AG04450 (cell line): ENCODE measurements at regions not wholly inside any gene's neighbourhood (a gene's known extent, or its start where the extent isn't known, plus 50 kb on each side); places are given as distances from the start of the nearest gene placed in this dataset.

Experiments used
- CTCF ChIA-PET: fragments of 300-600, 350-600 bp; formaldehyde crosslinking; extraction: SDS; loops from one replicate; lab custom pipeline; 2022; ENCODE audit warnings: antibody characterized with exemption, inconsistent platforms; lab: Charles Lee
- POLR2A ChIA-PET: fragments of 350-600 bp; formaldehyde crosslinking; extraction: SDS; loops from one replicate; lab custom pipeline; 2021; ENCODE audit warnings: antibody characterized with exemption, inconsistent platforms; lab: Yijun Ruan, JAX
- DNase-seq: peaks from one replicate; pipeline ENCODE4 v3.0.0-alpha.2; 2011; ENCODE audit warnings: low read depth, low spot score
- H3K27ac ChIP-seq: one replicate; pipeline ENCODE4 v1.5.1; 2012; ENCODE audit warnings: low read depth, low read length, control low read depth
- H3K27me3 ChIP-seq: one replicate; pipeline ENCODE4 v1.6.0; 2012; ENCODE audit warnings: low read length; ENCODE audit not compliant: control insufficient read depth, insufficient read depth
- H3K4me3 ChIP-seq: 2 replicates; pipeline ENCODE4 v1.5.1; 2011; ENCODE audit warnings: mild to moderate bottlenecking, low read depth, low read length, control low read depth
- H3K9me3 ChIP-seq: 2 replicates; pipeline ENCODE4 v1.5.1; 2012; ENCODE audit warnings: low read length; ENCODE audit not compliant: control insufficient read depth, insufficient read depth
- TF ChIP-seq, protein P1 (sequence below): IDR thresholded peaks from 2 replicates; pipeline ENCODE4 v1.5.1; 2011; ENCODE audit warnings: low read depth, low read length, control low read depth, inconsistent platforms

DNA sequence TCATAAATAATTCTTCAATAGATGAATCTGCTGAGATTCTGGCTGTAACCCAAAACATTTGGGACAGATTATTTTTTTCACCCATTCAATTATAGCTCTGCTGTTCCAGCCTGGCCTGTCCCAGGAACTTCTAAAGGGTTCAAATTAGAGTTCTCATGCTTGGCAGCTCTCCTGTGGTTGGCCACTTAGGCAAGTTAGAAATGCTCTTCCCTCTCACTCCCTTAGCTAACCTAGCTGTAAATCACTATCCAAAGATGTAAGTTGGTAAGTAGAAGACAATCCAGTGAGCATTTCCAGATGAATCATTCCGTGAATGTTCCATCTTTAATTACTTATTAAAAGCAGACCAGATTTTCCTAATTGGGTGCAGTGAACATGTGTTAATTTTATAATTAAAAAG lies 760.4 kb upstream of the TBX3 start:
- Histone ChIP-seq H3K27me3 (no peaks in the 10 kb centered on the region), H3K9me3 (no peaks in the 10 kb centered on the region), H3K4me3 (no peak overlapping the region), H3K27ac (no peak overlapping the region)
- TF ChIP-seq, protein P1, sequence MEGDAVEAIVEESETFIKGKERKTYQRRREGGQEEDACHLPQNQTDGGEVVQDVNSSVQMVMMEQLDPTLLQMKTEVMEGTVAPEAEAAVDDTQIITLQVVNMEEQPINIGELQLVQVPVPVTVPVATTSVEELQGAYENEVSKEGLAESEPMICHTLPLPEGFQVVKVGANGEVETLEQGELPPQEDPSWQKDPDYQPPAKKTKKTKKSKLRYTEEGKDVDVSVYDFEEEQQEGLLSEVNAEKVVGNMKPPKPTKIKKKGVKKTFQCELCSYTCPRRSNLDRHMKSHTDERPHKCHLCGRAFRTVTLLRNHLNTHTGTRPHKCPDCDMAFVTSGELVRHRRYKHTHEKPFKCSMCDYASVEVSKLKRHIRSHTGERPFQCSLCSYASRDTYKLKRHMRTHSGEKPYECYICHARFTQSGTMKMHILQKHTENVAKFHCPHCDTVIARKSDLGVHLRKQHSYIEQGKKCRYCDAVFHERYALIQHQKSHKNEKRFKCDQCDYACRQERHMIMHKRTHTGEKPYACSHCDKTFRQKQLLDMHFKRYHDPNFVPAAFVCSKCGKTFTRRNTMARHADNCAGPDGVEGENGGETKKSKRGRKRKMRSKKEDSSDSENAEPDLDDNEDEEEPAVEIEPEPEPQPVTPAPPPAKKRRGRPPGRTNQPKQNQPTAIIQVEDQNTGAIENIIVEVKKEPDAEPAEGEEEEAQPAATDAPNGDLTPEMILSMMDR: no peak
- POLR2A ChIA-PET: no interaction called here
- DNase-seq: no peak
- CTCF ChIA-PET: no interaction called here

DNA sequence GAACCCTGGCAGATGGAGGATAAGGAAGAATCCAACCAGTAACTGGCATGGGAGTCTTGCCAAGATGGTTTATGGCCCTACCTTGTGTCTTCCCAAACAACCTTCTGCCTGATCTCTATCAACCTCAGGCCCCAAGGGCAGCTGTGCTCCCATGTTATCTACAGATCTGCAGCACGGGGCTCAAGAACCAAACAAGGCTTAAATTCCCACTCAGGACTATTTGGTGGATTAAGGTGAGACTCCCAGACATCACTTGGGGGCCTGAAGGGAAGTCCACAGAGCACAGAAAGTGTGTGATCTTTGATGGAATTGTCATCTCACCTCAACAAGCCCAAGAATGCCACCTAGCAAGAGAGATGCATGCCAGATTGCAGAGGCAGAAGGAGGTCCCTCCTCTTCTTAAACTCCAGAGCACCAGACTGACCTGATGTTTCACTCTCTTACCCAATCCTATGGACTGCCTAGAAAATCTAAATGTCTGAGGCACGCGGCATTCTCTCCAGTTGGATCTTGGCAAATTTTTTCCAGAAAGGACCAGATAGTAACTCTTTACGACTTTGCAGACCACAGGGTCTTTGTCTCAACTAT lies 759.5 kb upstream of the TBX3 start:
- no peak for DNase-seq
- Histone ChIP-seq H3K4me3 (no peak overlapping the region), H3K27me3 (no peaks in the 10 kb centered on the region), H3K27ac (no peak overlapping the region), H3K9me3 (no peaks in the 10 kb centered on the region)
- ChIA-PET POLR2A (no interaction called here), CTCF (no interaction called here)
- TF ChIP-seq, protein P1: no peak

DNA sequence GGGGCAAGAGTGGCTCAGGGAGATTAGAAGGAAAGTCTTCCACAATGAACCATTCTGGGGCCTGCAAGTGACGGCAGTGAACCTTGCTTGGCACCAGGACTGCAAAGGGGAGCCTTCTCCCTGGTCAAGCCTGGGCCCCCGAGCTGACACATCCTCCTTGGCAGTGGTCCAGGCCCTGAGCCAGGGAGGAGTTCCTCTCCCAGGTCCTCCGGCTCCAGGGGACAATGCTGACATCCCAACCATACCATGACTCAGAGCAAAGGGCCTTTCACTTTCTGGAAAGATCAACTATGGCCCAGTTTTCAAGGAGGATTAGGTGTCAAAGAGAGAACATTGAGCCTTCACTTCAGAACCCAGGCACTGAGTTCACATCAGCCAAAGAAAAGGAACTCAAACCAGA lies 756.5 kb upstream of the TBX3 start:
- ChIA-PET POLR2A (no interaction called here), CTCF (no interaction called here)
- Histone ChIP-seq H3K27me3 (no peaks in the 10 kb centered on the region), H3K4me3 (no peak overlapping the region), H3K9me3 (no peaks in the 10 kb centered on the region), H3K27ac (no peak overlapping the region)
- DNase-seq: no peak
- TF ChIP-seq, protein P1: no peak

DNA sequence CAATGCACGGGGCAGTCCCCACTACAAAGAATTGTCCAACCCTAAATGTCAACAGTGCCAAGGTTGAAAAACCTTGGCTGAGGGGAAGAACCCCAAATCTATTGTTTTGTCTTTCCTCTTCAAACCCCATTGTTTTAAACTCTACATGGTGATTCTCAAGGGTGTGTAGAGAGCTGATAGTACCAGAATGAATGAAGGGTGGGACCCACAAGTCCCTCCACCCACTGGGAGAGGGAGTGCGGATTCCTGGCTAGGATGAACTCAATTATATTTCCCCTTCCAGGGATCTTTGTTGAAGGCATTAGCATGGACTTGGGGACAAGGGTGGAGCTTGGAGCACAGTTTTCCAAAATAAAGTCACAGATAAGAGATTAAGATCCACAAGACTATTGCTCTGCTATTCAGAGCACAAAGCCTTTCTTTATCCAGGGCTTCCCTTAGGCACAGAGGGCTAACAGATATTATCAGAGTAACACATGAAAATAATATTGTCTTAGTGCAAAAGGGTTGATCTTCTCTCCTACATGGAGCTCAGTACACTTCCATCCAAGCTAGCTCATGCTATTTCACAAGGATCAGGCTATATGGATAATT lies 755.1 kb upstream of the TBX3 start:
- ChIA-PET POLR2A (no interaction called here), CTCF (no interaction called here)
- no peak for DNase-seq
- no peak overlapping the region for H3K4me3 ChIP-seq
- TF ChIP-seq, protein P1: no peak
- H3K27me3 ChIP-seq: no peaks in the 10 kb centered on the region
- H3K9me3 ChIP-seq: no peaks in the 10 kb centered on the region
- no peak overlapping the region for H3K27ac ChIP-seq

DNA sequence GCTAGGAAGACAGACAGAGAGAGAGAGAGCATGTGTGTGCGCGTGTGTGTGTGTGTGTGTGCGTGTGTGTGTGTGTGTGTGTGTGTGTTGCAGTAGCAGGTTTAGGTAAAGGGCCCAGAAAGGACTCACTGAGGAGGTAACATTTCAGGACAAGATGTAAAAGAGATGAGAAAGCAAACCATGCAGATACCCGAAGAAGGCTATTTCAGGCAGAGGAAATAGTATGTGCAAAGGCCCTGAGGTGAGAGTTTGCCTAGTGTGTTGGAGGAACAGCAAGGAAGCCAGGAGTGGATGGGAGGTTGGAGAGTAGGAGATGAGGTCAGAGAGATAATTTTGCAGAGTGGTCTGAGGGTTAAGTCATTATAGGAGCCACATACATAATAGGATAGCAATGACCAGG lies 754.3 kb upstream of the TBX3 start:
- Histone ChIP-seq H3K27me3 (no peaks in the 10 kb centered on the region), H3K4me3 (no peak overlapping the region), H3K9me3 (no peaks in the 10 kb centered on the region), H3K27ac (no peak overlapping the region)
- ChIA-PET POLR2A (no interaction called here), CTCF (interaction anchor here (0.6 kb wide), 1 partner anchor 1794 kb away, joined by 3 read pairs; no protein-coding TSS in a partner anchor)
- DNase-seq: no peak
- TF ChIP-seq, protein P1: no peak
